ENCODE measurements at regions not wholly inside any gene's neighbourhood (a gene's known extent, or its start where the extent isn't known, plus 50 kb on each side); places are given as distances from the start of the nearest gene placed in this dataset.

GRCh38 chr5:57402348-57402747 lies 80.3 kb downstream of the ACTBL2 start:
- intact Hi-C loops (cut with DNase I): no loop called here
- H3K36me3 ChIP-seq: no peaks in the 10 kb centered on the region
- no peak for TF ChIP-seq POLR2A (IDR thresholded peaks at IDR 0.05; ENCODE audit: low read depth)
- no peak for TF ChIP-seq CTCF (IDR thresholded peaks at IDR 0.05)
- no peak for TF ChIP-seq POLR2AphosphoS5 (IDR thresholded peaks at IDR 0.05)
- no peak for TF ChIP-seq EP300 (IDR thresholded peaks at IDR 0.05)
- H3K27me3 ChIP-seq: no peaks in the 10 kb centered on the region
- H3K27ac ChIP-seq (replicated peaks in 1 of 4): no peak overlapping the region
- 78% methylated on average over 2 of the region's 2 CpGs for WGBS
- no peaks in the 10 kb centered on the region for H3K9me3 ChIP-seq
- H3K4me3 ChIP-seq: no peak overlapping the region
- DNase-seq (ENCODE audit: extremely low spot score): no peak
- peaks cover 0 to 13% (median 7%) of the 10 kb centered on the region in 4 donors for H3K4me1 ChIP-seq

DNA sequence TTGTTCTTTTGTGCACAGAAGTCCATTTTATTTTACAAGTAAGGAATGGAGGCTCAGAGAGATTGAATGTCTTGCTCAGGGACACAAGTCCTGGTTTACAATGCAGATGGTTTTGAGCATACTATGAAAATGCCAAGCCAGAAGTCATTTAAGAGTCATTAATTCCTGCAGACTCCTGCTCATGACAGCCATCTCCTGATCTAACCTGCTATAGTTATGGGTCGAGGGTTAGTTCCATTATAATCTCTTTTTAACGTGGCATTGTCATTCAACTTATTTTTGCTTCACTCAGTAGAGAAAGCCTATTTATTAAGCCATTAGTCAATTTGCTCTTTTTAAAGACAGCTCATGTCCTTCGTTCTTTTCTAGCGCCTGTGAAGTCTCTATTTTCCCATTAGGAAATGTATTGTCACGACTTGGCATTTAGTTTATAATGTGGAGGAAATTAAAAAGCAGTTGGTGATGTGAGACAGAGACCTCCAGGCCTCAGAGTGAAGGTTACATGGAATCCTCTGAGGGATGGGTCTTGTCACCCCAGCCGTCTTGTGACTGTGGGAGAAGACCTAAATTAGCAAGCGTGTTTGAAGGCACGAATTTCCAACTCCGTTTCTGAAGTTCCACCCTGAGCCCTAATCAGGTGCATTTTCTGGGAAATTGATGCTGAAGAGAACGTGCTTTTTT lies 84.1 kb downstream of the ACTBL2 start:
- DNase-seq (ENCODE audit: extremely low spot score): no peak
- Histone ChIP-seq H3K27me3 (no peaks in the 10 kb centered on the region), H3K4me1 (peaks cover 0 to 7% (median 0%) of the 10 kb centered on the region in 4 donors), H3K36me3 (no peaks in the 10 kb centered on the region), H3K27ac (replicated peaks in 1 of 4) (no peak overlapping the region), H3K9me3 (no peaks in the 10 kb centered on the region), H3K4me3 (no peak overlapping the region)
- WGBS: 57% methylated on average over 10 of the region's 10 CpGs
- no peak for TF ChIP-seq POLR2AphosphoS5 (IDR thresholded peaks at IDR 0.05)
- TF ChIP-seq CTCF (IDR thresholded peaks at IDR 0.05): no peak
- TF ChIP-seq EP300 (IDR thresholded peaks at IDR 0.05): no peak
- no peak for TF ChIP-seq POLR2A (IDR thresholded peaks at IDR 0.05; ENCODE audit: low read depth)
- intact Hi-C loops (cut with DNase I): no loop called here

DNA sequence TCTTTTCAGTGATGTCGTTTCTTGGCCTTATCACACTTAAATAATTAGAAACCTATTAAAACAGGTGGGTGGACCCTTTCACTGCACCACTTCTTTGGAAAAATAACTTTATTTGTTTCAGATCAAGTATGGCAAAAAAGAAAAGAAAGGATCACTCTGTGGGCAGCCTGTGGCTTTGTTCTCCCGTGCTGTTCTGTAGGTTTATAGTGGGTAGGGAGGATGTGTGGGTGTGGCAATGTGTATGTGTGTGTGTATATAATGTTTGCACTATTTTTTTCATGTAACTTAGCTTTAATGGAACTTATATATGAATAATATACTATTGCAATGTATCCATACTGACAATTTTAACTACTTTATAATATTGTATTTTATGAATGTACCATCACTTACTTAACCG lies 85.9 kb downstream of the ACTBL2 start:
- no peaks in the 10 kb centered on the region for H3K27me3 ChIP-seq
- 86% methylated on average over 3 of the region's 3 CpGs for WGBS
- no peak overlapping the region for H3K27ac ChIP-seq (replicated peaks in 1 of 4)
- H3K4me1 ChIP-seq: peaks cover 0 to 7% (median 0%) of the 10 kb centered on the region in 4 donors
- H3K36me3 ChIP-seq: no peaks in the 10 kb centered on the region
- intact Hi-C loops (cut with DNase I): no loop called here
- no peaks in the 10 kb centered on the region for H3K9me3 ChIP-seq
- TF ChIP-seq EP300 (IDR thresholded peaks at IDR 0.05): no peak
- TF ChIP-seq CTCF (IDR thresholded peaks at IDR 0.05): no peak
- TF ChIP-seq POLR2A (IDR thresholded peaks at IDR 0.05; ENCODE audit: low read depth): no peak
- TF ChIP-seq POLR2AphosphoS5 (IDR thresholded peaks at IDR 0.05): no peak
- DNase-seq (ENCODE audit: extremely low spot score): no peak
- H3K4me3 ChIP-seq: no peak overlapping the region

- H3K4me1 ChIP-seq: peaks cover 0 to 7% (median 0%) of the 10 kb centered on the region in 4 donors
- no peak overlapping the region for H3K4me3 ChIP-seq
- intact Hi-C loops (cut with DNase I): no loop called here
- no peaks in the 10 kb centered on the region for H3K27me3 ChIP-seq
- no peak overlapping the region for H3K27ac ChIP-seq (replicated peaks in 1 of 4)
- whole genome bisulfite sequencing: 83% methylated on average over 5 of the region's 5 CpGs
- TF ChIP-seq CTCF (IDR thresholded peaks at IDR 0.05): no peak
- no peak for TF ChIP-seq EP300 (IDR thresholded peaks at IDR 0.05)
- no peak for TF ChIP-seq POLR2A (IDR thresholded peaks at IDR 0.05; ENCODE audit: low read depth)
- TF ChIP-seq POLR2AphosphoS5 (IDR thresholded peaks at IDR 0.05): no peak
- DNase-seq (ENCODE audit: extremely low spot score): no peak
- H3K36me3 ChIP-seq: no peaks in the 10 kb centered on the region
- no peaks in the 10 kb centered on the region for H3K9me3 ChIP-seq
Observed at GRCh38 chr5:57394421-57395210, 88.0 kb downstream of the ACTBL2 start.
